OCI-LY3 (cell line): ENCODE measurements at regions not wholly inside any gene's neighbourhood (a gene's known extent, or its start where the extent isn't known, plus 50 kb on each side); places are given as distances from the start of the nearest gene placed in this dataset.

Experiments
- H2AFZ ChIP-seq: fragments of 200-600, 300-600 bp; shearing (Covaris generic); 2 replicates; pipeline ENCODE4 v1.6.0; 2014; ENCODE audit warnings: antibody characterized with exemption, low read depth, low read length
- H3K27ac ChIP-seq: fragments of 200-600, 300-600 bp; sonication (generic); 2 replicates; pipeline ENCODE4 v1.5.1; 2014; ENCODE audit warnings: mild to moderate bottlenecking, low read length, moderate library complexity, mixed read lengths
- H3K27me3 ChIP-seq: fragments of 200-600, 300-600 bp; sonication (generic); 2 replicates; pipeline ENCODE4 v1.6.1; 2014; ENCODE audit warnings: low read depth, low read length, mixed read lengths
- H3K36me3 ChIP-seq: fragments of 200-600, 300-600 bp; sonication (generic); replicated peaks from 2 replicates; pipeline ENCODE3; 2014; ENCODE audit warnings: low read depth, low read length, mixed read lengths
- H3K4me1 ChIP-seq: fragments of 300-600, 200-600 bp; sonication (generic); 2 replicates; pipeline ENCODE4 v1.6.1; 2014; ENCODE audit warnings: low read length, mixed read lengths
- H3K4me2 ChIP-seq: fragments of 200-600, 300-600 bp; sonication (generic); 2 replicates; pipeline ENCODE4 v1.6.1; 2014; ENCODE audit warnings: low read length, mixed read lengths
- H3K4me3 ChIP-seq: fragments of 300-600, 200-600 bp; sonication (generic); 2 replicates; pipeline ENCODE4 v1.5.1; 2014; ENCODE audit warnings: antibody characterized with exemption, mild to moderate bottlenecking, low read length, moderate library complexity
- H3K79me2 ChIP-seq: fragments of 300-600, 200-600 bp; shearing (Covaris generic); 2 replicates; pipeline ENCODE4 v1.6.1; 2014; ENCODE audit warnings: mild to moderate bottlenecking, low read length, mixed read lengths
- H3K9ac ChIP-seq: fragments of 300-600, 200-600 bp; shearing (Covaris generic); 2 replicates; pipeline ENCODE4 v1.6.0; 2014; ENCODE audit warnings: mild to moderate bottlenecking, low read length, moderate library complexity
- H3K9me3 ChIP-seq: fragments of 200-600, 300-600 bp; shearing (Covaris generic); 2 replicates; pipeline ENCODE4 v1.6.1; 2014; ENCODE audit warnings: low read length, mixed read lengths; ENCODE audit not compliant: insufficient read depth
- H4K20me1 ChIP-seq: fragments of 200-600, 300-600 bp; sonication (generic); 2 replicates; pipeline ENCODE4 v1.6.1; 2016; ENCODE audit warnings: low read length, mixed read lengths; ENCODE audit not compliant: insufficient read depth
- EZH2phosphoT487 ChIP-seq: fragments of 200-600 bp; shearing (Covaris generic); IDR thresholded peaks from 2 replicates; pipeline ENCODE4 v1.6.1; 2018; ENCODE audit warnings: antibody characterized with exemption, mixed run types, low read depth
- TF ChIP-seq, protein P1 (sequence below): fragments of 200-600, 300-600 bp; sonication (generic); IDR thresholded peaks from 2 replicates; pipeline ENCODE4 v1.5.1; 2014; ENCODE audit warnings: antibody characterized with exemption, low read length, low read depth

GRCh38 chr11:39255648-39256047, 2203.8 kb downstream of the LRRC4C start:
- Histone ChIP-seq H3K79me2 (no peaks in the 10 kb centered on the region), H3K4me3 (no peak overlapping the region), H3K4me2 (no peak overlapping the region), H3K9ac (no peak overlapping the region), H4K20me1 (no peaks in the 10 kb centered on the region), H2AFZ (no peak overlapping the region), H3K27ac (no peak overlapping the region), H3K9me3 (no peaks in the 10 kb centered on the region), H3K27me3 (no peaks in the 10 kb centered on the region), H3K4me1 (no peaks in the 10 kb centered on the region), H3K36me3 (no peaks in the 10 kb centered on the region)
- no peak for TF ChIP-seq EZH2phosphoT487
- TF ChIP-seq, protein P1, sequence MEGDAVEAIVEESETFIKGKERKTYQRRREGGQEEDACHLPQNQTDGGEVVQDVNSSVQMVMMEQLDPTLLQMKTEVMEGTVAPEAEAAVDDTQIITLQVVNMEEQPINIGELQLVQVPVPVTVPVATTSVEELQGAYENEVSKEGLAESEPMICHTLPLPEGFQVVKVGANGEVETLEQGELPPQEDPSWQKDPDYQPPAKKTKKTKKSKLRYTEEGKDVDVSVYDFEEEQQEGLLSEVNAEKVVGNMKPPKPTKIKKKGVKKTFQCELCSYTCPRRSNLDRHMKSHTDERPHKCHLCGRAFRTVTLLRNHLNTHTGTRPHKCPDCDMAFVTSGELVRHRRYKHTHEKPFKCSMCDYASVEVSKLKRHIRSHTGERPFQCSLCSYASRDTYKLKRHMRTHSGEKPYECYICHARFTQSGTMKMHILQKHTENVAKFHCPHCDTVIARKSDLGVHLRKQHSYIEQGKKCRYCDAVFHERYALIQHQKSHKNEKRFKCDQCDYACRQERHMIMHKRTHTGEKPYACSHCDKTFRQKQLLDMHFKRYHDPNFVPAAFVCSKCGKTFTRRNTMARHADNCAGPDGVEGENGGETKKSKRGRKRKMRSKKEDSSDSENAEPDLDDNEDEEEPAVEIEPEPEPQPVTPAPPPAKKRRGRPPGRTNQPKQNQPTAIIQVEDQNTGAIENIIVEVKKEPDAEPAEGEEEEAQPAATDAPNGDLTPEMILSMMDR, result no peak

DNA sequence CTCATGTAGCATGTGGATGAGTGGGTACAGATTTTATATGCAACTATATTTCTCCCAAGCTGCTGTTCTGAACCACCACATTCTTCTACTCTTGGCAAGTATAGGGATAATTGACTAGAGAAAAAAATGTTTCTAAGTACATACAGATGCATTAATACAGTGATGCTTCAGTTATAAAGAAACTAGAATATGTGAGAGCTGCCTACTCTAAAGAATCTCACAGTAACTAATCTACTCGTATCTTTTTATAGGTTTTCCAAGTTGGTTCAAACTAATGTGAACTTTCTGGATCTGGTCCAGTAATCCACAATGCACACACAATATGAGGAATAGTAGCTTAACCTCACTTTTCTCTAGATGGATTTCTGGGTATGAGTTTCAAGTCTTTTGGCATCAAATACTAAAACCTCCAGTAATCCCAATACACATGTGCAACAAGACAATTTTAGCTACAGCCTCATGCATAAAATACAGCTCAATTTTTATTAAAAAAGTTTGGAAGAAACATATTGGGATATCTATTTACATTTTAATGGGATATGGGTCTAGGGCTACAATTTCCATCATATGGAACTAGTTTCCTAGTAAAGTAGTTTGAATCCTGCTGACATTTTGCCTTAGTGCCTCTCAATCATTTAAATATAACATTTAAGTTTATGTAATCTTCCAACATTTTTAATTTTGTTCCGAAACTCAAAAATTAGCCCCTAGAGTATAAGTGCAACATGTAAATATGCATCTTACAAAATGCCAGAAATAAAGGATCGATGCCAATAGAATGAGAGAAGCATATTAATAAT, 2209.7 kb downstream of the LRRC4C start:
- Histone ChIP-seq H3K27me3 (no peaks in the 10 kb centered on the region), H3K4me2 (no peak overlapping the region), H3K9ac (no peak overlapping the region), H2AFZ (no peak overlapping the region), H3K9me3 (peaks cover 4% of the 10 kb centered on the region; the same call in 1 of the 2 replicates), H4K20me1 (no peaks in the 10 kb centered on the region), H3K79me2 (no peaks in the 10 kb centered on the region), H3K4me1 (no peaks in the 10 kb centered on the region), H3K4me3 (no peak overlapping the region), H3K36me3 (no peaks in the 10 kb centered on the region), H3K27ac (no peak overlapping the region)
- TF ChIP-seq, protein P1, result no peak
- TF ChIP-seq EZH2phosphoT487, result no peak

DNA sequence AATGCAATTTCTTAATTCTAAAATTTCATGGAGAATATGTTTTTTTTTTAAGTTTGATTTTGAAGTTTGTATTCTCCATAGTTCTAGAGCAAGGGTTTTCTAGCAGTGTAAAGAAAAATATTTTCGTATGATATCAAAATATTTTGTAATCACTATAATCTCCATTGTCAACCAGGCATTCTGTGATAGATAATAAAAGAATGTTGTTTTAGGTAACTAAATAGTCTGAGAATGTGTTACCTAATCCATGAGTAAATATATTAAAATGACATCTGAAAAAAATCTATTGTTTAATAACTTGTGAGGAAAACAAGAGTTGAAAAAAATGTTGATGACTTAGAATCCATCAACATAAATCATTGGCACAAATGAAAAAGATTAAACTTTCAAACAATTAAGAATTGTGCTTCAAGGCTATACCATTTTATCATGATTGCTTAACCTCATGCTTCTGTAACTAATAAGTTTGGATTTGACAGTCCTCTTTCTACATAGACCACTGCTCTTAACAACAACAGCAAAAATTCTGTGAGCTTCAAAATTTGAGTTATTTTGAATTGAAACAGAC, 2211.8 kb downstream of the LRRC4C start:
- H3K9me3 ChIP-seq, result peaks cover 4% of the 10 kb centered on the region; the same call in 1 of the 2 replicates
- no peak overlapping the region for H3K27ac ChIP-seq
- no peak overlapping the region for H3K4me2 ChIP-seq
- H3K36me3 ChIP-seq, result no peaks in the 10 kb centered on the region
- H3K79me2 ChIP-seq, result no peaks in the 10 kb centered on the region
- TF ChIP-seq, protein P1, result no peak
- TF ChIP-seq EZH2phosphoT487, result no peak
- H3K4me3 ChIP-seq, result no peak overlapping the region
- no peaks in the 10 kb centered on the region for H3K27me3 ChIP-seq
- no peak overlapping the region for H2AFZ ChIP-seq
- H3K9ac ChIP-seq, result no peak overlapping the region
- no peaks in the 10 kb centered on the region for H3K4me1 ChIP-seq
- H4K20me1 ChIP-seq, result no peaks in the 10 kb centered on the region

DNA sequence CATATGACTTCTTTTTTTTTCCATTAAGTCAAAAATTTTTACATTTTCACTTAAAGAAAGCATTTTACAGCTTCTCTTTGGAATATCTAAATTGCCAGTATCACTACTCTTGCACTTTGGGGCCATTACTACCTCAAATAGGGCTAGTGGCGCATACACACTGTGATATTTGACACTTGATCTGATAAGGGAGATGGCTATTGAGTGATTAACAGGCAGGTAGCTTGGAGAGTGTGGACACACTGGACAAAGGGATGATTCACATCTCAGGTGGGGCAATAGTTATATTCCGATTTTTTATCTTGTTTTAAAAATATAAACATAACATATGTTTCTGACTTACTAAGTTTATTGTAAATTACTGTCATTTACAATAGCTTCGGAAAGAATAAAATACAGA, 2219.9 kb downstream of the LRRC4C start:
- Histone ChIP-seq H3K9ac (no peak overlapping the region), H3K4me1 (no peaks in the 10 kb centered on the region), H3K9me3 (no peaks in the 10 kb centered on the region), H3K4me2 (no peak overlapping the region), H2AFZ (no peak overlapping the region), H3K27ac (no peak overlapping the region), H3K79me2 (no peaks in the 10 kb centered on the region), H3K4me3 (no peak overlapping the region), H4K20me1 (no peaks in the 10 kb centered on the region), H3K36me3 (no peaks in the 10 kb centered on the region), H3K27me3 (no peaks in the 10 kb centered on the region)
- no peak for TF ChIP-seq EZH2phosphoT487
- TF ChIP-seq, protein P1, result no peak
